Nephron progenitor cell (in vitro differentiated cells): ENCODE measurements at regions not wholly inside any gene's neighbourhood (a gene's known extent, or its start where the extent isn't known, plus 50 kb on each side); places are given as distances from the start of the nearest gene placed in this dataset.

Experiments used
- DNase-seq: peaks from one replicate; pipeline ENCODE4 v3.0.0; 2021
- H3K27ac Mint-ChIP-seq: 2 replicates; pipeline ENCODE4 v1.8.0; 2021; ENCODE audit warnings: mild to moderate bottlenecking, moderate library complexity, mixed read lengths
- H3K27me3 Mint-ChIP-seq: 2 replicates; pipeline ENCODE4 v1.8.0; 2021; ENCODE audit warnings: mild to moderate bottlenecking, low read depth, mixed read lengths; ENCODE audit not compliant: poor library complexity
- H3K36me3 Mint-ChIP-seq: 2 replicates; pipeline ENCODE4 v1.8.0; 2021; ENCODE audit warnings: low read depth, mixed read lengths
- H3K4me1 Mint-ChIP-seq: 2 replicates; pipeline ENCODE4 v1.8.0; 2021; ENCODE audit warnings: mixed read lengths
- H3K4me3 Mint-ChIP-seq: 2 replicates; pipeline ENCODE4 v1.8.0; 2021; ENCODE audit warnings: mild to moderate bottlenecking, moderate library complexity, mixed read lengths
- H3K9me3 Mint-ChIP-seq: 2 replicates; pipeline ENCODE4 v1.8.0; 2021; ENCODE audit warnings: mild to moderate bottlenecking, moderate library complexity, mixed read lengths
- TF ChIP-seq, protein P1 (sequence below): fragments of 200-600 bp; sonication (generic); IDR thresholded peaks from 2 replicates; pipeline ENCODE4 v1.5.0; 2021; ENCODE audit warnings: antibody characterized with exemption

DNA sequence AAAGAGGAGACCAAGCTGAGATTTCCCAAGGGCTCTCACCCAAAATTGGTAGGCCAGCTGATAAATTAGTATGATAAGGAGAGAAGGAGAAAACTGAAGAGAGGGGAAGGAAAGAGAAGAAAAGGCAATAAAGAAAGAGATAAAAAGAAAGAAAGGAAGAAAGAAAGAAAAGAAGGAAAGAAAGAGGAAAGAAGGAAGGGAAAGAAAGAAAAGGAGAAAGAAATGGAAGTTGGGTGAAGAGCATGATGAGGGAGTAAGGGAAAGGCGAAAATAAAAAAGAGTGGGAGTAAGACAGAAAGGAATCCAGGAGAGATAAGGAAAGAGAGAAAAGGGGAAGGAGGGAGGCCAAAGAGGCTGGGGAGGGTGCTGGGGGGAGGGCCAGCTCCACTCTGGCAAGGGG lies 95.4 kb downstream of the MRM1 start:
- H3K9me3 Mint-ChIP-seq, result no peaks in the 10 kb centered on the region
- no peak overlapping the region for H3K27ac Mint-ChIP-seq
- H3K36me3 Mint-ChIP-seq, result no peaks in the 10 kb centered on the region
- H3K27me3 Mint-ChIP-seq, result peaks cover 86% of the 10 kb centered on the region
- DNase-seq, result no peak
- TF ChIP-seq, protein P1, sequence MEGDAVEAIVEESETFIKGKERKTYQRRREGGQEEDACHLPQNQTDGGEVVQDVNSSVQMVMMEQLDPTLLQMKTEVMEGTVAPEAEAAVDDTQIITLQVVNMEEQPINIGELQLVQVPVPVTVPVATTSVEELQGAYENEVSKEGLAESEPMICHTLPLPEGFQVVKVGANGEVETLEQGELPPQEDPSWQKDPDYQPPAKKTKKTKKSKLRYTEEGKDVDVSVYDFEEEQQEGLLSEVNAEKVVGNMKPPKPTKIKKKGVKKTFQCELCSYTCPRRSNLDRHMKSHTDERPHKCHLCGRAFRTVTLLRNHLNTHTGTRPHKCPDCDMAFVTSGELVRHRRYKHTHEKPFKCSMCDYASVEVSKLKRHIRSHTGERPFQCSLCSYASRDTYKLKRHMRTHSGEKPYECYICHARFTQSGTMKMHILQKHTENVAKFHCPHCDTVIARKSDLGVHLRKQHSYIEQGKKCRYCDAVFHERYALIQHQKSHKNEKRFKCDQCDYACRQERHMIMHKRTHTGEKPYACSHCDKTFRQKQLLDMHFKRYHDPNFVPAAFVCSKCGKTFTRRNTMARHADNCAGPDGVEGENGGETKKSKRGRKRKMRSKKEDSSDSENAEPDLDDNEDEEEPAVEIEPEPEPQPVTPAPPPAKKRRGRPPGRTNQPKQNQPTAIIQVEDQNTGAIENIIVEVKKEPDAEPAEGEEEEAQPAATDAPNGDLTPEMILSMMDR, result no peak
- no peak overlapping the region for H3K4me3 Mint-ChIP-seq
- peaks cover 10% of the 10 kb centered on the region for H3K4me1 Mint-ChIP-seq

GRCh38 chr17:36697903-36698530 lies 96.6 kb downstream of the MRM1 start:
- Mint-ChIP-seq H3K4me1 (peaks cover 10% of the 10 kb centered on the region), H3K27ac (no peak overlapping the region), H3K4me3 (no peak overlapping the region), H3K27me3 (peaks cover 86% of the 10 kb centered on the region), H3K36me3 (no peaks in the 10 kb centered on the region), H3K9me3 (no peaks in the 10 kb centered on the region)
- DNase-seq, result peak; percentile 67
- TF ChIP-seq, protein P1, result no peak

- no peak overlapping the region for H3K27ac Mint-ChIP-seq
- no peaks in the 10 kb centered on the region for H3K9me3 Mint-ChIP-seq
- no peak overlapping the region for H3K4me3 Mint-ChIP-seq
- TF ChIP-seq, protein P1, result no peak
- H3K4me1 Mint-ChIP-seq, result peaks cover 26% of the 10 kb centered on the region
- H3K27me3 Mint-ChIP-seq, result peaks cover 95% of the 10 kb centered on the region
- no peak for DNase-seq
- H3K36me3 Mint-ChIP-seq, result no peaks in the 10 kb centered on the region
Measured at GRCh38 chr17:36701429-36702099, 100.2 kb downstream of the MRM1 start.

DNA sequence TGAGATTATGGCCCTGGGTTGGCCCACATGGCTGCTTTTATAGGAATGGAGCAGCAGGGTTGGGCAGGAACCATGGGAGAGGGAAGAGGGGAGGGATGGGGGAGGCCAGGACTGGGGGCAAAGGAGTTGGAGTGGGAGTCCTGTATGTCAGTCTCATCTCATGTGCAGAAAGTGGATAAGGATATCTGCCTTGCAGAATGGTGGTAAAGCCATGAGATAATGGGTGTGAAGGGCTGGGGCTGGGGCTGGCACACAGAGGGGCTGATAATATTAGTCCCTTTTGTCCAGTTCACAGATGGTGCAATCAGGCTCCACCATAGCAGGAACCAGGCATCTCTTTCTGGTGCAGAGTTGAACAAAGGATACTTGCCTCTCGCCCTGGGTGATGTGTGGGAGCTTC lies 101.3 kb downstream of the MRM1 start:
- peaks cover 29% of the 10 kb centered on the region for H3K4me1 Mint-ChIP-seq
- no peak overlapping the region for H3K4me3 Mint-ChIP-seq
- no peaks in the 10 kb centered on the region for H3K36me3 Mint-ChIP-seq
- H3K9me3 Mint-ChIP-seq, result no peaks in the 10 kb centered on the region
- peaks cover 93% of the 10 kb centered on the region for H3K27me3 Mint-ChIP-seq
- no peak for DNase-seq
- no peak overlapping the region for H3K27ac Mint-ChIP-seq
- TF ChIP-seq, protein P1, result no peak

DNA sequence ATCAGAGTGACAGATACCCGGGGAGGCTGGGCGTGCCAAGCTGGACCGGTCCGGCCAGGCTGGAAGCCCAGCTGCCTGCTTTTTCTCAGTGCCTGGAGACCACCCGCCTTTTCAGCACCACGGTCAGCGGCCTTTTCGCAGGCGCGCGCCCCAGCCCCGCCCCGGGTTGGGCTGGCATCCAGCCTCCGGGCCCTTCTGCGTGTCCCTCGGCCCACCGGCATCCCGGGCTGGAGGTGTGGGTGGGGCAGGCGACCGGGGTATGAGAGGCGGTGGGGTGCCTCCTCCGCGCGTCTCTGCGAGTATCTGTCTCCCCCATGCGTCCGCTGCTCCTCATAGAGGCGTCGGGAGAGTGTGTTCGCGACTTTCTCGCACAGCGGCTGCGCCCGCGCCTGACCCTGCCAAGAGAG lies 102.5 kb downstream of the MRM1 start:
- Mint-ChIP-seq H3K4me1 (peaks cover 29% of the 10 kb centered on the region), H3K27ac (no peak overlapping the region), H3K9me3 (no peaks in the 10 kb centered on the region), H3K36me3 (no peaks in the 10 kb centered on the region), H3K4me3 (peak overlapping the region; percentile 69), H3K27me3 (peaks cover 92% of the 10 kb centered on the region)
- peak; percentile 98 for DNase-seq
- TF ChIP-seq, protein P1, result no peak
